ENCODE measurements at regions not wholly inside any gene's neighbourhood (a gene's known extent, or its start where the extent isn't known, plus 50 kb on each side); places are given as distances from the start of the nearest gene placed in this dataset.

DNA sequence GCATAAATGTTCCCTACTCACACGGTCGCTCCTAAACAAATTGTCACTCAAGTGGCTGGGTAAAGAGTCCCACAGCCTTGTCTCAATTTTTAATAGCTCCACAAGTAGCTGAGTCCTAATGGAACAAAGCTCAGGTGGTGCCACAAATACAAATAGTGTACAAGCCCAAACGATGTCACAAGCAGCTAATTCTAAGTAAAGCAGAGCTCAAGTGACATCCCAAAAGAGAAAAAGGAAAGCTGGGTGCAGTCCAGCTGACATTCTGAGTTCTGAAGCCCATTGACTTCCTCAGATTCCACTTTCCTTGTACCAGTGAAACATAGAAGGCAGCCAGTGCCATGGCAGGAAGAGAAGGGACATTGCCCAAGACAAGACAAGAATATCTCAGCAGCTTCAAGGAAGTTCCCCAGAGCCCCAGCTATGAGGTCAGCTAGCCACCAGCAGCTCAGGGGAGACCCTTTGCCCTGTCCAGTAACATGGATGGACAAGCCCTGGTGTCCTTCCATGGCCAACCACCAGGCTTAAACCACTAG lies 231.2 kb upstream of the SGCD start:
- no peak for DNase-seq

DNA sequence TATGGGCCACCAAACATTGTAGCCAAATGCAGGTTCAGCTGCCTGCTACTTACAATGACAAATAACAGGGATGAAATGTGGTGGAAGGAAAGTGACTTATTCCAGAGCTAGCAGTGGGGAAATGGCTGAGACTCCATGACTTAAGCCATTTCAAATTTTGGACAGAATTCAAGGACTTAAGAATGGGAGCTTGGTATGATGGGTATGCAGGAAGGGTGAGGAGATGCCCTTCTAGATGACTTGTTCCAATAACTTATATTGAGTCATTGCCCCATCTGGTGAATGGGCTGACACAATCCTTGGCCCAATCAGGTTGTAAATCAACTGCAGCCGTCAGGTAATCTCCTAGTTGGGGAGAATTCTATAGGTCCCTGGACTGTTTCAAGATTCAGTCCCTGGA lies 230.7 kb upstream of the SGCD start:
- no peak for DNase-seq

DNA sequence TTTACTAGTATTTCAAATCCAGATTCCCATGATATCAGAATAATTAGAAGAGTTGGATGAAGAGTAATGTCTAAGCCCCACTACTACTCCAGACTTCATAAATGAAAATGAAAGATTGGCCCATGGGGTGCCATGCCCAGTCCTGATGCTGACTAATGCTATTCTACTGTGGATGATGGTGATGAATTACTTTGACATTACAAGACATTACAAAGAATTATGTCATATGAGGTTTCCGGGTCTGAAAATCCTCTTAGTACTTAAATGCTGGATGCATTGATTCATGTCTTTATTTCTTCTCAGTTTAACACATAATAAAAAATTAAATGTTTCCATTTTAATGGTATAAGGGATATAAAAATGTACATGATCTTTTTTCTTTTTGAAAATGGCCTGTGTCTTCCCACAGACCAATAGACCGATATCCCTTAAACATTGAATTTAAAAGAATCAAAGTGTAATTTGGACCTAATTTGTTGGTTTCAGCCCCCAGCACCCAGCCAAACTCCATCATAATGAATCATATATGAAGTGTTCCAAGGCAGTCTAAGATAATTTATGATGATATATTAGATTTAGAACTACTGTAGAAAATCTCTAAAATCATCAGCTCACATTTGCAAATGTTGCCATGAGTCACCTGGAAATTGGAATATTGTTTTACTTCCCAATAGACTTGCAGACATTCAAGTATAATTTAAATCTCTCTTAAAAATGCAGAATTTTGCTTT lies 223.6 kb upstream of the SGCD start:
- no peak for DNase-seq

DNA sequence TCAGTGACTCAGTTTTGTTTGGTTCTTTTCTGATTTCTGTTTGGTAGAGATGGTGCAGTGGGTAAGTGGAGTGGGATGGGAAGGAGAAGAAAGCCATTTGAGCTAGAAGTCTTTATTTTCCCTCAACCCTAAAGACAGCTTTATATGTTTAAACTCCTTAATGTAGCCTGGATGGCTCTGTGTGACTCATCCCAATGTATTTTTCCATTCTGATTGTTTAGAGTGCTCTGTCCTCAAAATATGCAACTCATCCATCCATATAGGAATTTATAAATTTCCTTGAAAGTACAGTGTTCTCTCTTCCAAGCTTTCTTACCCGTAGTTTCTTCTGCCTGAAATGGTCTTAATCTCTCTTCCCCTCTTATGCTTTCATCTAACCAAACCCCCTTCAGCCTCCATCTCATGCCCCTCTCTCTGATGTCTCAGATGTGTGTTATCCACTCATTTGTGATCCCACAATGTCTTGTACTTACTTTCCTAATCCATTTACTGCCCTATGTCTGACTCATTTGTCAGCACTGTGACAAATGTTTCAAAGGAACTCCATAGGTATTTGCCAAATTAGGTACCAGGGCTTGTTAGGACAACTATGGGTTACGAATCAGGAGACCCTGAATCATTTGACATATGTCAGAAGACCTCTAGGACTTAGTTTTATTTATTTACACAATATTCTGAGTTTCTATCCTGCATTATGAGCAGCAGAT lies 217.5 kb upstream of the SGCD start:
- DNase-seq: no peak

DNA sequence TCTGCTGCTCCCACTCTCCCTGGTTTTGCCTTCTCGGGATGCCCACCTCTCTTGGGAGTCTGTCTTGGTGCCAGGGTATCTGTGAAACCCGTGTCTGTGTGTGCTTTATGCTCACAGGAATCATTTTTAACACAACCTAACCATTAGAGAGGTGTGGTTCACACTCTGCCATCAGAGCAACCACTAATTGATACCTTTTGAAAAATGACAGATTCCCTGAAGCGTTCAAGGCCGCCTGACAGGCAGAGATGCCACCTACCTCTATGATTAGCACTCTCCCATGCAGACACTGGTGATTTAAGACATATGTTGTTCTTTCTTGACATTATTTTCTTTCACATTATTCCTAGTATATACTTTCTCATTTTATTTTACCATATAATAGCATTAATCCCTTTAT lies 207.3 kb upstream of the SGCD start:
- DNase-seq: no peak

DNA sequence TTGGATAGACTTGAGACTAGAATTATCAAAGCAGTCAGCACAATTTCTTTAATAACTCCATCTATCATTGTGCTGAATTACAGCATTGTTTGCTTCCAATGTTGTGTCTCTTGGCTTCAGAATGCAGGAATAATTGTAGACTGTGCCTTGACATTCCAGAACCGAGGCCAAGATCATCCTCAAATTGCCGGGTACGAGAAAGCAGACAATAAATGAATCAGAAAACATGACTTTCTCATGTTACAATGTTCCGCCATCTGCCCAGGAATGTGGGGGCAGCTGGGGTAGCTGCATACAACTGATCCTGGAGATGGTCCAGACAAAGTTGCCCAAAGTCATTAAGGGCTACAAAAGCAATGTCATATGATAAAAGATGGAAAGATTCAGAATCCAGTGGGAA lies 206.2 kb upstream of the SGCD start:
- no peak for DNase-seq

DNA sequence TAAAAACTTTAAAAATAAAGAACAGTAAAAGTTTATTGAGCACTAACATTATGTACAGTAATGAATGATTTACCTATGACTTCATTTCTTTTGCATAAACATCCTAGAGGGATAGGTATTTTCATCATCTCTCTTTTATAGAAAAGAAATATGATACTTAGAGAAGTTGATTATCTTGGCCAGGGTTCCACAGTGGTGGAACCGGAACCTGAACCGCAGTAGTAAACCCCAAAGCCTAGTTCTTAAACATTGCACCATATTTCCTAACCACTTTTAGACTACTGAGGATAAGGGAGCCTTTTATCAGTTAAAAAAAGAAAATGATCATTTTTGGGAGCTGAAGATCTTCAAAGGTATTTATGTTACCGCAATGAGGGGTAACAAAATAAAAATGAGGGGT lies 205.7 kb upstream of the SGCD start:
- no peak for DNase-seq

DNA sequence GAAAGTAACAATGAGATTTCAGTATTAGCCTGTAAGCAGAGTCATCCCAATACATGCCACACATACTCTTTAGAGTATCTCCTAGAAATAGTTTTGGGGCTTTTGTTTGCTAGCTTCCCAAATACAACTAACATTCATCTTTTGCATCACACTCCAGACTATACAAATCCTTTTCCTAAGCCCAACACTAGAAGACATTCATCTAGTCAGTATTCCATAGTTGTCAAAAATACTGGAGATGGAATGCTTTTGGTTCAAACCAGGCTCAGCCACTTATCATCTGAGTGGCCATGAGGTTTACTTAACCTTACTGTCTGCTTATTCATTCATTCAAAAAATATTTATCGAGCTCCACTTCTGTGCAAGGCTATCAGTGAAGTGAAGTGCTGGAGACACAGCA lies 205.1 kb upstream of the SGCD start:
- no peak for DNase-seq

DNA sequence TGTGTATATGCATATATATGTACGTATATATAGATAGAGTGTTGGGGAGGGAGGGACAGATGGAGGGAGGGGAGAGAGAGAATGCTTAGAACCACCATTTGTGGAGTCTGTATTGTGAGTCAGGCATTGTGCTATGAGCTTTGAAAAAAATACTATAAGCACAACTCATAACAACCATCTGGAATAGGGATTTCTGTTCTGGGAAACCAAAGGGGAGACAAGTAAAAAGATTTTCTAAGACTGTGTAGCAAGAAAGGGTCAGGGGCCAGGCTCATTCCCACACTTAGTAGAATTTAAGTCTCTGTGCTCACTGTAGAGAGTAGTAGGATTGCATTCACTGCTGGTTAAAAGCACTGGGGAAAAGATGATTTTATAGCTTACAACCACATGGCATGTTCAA lies 202.3 kb upstream of the SGCD start:
- DNase-seq: no peak

DNA sequence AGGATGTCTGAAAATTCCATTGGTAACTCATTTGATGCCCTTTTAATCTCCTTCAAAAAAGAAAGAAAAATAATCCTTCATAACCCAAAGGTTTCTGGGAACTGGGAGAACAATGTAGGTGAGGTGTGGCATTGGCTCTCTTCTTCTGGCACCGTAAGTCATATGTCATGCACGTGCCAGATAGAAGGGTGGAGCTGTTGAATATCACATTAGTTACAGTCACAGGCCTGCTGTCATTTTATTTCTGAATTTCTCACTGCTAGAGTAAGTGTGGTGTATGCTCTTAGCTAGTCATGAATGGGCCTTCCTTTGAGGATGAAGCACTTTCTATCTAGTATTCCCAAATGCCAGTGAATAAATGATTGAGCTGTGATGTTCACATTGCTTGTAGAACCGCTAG lies 201.8 kb upstream of the SGCD start:
- DNase-seq: no peak

DNA sequence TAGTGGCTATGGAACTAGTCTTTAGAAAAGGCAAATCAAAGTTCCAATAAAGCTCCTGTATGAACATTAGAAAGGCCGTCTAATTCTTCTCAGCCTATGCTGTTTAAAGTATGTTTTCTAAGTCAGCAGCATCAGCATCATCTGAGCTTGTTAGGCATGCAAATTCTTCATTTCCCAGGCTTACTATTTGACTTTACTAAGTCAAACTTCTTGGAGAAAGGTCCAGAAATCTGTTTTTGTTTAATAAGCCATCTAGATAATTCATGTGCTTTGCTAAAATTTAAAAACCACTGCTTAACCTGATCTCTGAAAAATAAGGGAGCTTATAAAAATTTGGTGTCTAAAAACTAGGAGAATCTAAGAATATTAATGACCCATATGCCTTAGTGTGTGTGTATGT lies 200.2 kb upstream of the SGCD start:
- DNase-seq: no peak

DNA sequence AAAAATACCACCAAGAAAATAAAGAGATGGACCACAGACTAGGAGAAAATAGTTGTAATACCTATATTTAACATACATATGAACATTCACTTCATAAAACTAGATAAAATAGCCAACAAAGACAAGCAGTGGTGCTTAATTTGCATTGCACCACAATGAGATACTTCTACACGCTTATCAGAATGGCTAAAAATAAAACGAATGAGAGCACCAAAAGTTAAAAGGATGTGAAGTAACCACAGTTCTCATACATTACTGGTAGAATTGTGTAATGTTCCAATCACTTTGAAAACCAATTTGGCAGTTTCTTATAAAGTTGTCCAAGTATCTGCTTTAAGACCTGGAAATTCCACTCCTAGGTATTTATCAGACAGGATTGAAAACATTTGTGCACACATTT lies 198.9 kb upstream of the SGCD start:
- DNase-seq: no peak

DNA sequence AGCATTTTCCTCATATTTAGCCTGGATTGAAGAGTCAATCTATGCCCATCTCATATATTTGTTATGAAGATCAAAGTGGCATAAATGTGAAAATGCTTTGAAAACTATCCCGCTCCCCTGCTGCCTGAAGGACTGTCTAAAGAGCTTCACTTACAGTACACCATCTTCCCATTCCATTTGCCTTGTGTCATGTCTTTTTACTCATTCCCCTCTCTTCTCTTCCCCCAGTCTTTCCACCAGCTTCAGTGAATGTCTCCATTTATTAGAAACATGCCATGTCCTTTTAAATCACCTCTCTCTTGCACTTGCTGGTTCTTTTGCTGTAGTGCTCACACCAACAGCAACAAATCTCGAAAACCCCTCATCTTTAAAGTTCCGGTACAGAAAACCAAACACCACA lies 192.7 kb upstream of the SGCD start:
- DNase-seq: no peak

DNA sequence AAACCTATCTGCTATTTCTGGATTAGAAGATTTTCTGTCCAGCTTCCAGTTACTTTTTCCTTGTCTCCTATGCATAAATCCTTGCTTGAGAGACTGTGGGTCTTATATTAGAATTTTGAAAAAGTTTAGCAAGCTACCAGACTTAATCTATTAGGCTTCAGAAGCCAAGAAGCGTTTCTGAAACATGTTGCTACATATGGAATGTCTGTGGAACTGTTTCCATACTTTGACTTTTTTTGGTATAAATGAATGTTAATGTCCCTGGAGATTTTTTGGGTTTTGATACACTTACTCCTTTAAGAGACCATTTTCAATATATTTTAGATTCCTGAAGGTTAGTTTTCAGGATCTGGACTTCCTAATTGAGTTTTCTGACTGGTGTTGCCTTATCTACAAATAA lies 191.4 kb upstream of the SGCD start:
- no peak for DNase-seq

DNA sequence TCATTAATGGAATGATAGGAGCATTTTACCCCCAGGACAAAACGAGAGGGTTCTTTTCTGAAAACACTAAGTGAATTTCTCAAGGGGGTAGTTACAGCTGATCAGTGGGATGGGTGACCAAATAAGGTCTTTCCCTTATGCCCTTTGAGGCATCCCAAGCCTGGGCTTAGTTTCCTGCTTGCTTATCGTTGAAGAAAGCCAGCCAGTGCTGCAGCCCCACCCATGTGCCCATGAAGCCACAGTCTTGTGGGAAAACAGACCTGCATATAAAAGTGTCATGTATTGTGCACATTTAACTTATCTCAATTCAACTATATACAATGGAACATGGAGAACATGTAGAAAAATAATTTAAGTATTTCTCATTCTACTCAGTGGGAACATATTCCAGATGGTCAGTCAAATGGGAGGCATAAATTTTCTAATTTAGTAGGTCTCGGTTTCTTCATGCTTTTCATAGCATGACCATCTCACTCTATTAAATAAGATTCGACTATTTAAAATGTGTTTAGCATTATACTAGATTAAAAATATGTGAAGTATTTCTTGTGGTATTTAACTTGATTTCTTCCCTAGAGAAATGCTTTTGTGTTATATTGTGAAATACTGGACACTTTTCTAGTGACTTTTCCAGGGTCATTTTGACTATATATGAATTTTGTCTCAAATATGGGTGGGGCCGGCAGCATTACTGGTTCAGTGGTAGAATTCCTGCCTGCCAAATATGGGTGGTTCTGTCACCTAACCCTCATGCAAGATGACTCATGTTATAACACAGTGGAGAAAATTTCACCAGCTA lies 189.7 kb upstream of the SGCD start:
- DNase-seq: no peak

DNA sequence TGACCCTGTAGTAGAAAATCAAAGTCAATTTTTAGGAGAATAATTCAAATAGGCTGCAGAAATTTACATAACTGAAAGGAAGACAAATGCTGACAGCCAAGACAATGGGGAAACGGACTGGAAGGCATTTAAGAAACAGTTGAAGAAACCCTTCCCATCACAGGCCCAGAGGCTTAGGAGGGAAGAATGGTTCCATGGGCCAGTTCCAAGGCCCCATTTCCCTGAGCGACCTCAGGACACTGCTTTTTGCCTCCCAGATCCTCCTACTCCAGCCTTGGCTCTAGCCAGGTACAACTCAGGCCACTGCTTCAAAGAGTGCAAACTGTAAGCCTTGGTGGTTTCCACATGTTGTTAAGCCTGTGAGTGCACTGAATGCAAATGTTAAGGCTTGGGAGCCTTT lies 184.1 kb upstream of the SGCD start:
- DNase-seq: no peak

DNA sequence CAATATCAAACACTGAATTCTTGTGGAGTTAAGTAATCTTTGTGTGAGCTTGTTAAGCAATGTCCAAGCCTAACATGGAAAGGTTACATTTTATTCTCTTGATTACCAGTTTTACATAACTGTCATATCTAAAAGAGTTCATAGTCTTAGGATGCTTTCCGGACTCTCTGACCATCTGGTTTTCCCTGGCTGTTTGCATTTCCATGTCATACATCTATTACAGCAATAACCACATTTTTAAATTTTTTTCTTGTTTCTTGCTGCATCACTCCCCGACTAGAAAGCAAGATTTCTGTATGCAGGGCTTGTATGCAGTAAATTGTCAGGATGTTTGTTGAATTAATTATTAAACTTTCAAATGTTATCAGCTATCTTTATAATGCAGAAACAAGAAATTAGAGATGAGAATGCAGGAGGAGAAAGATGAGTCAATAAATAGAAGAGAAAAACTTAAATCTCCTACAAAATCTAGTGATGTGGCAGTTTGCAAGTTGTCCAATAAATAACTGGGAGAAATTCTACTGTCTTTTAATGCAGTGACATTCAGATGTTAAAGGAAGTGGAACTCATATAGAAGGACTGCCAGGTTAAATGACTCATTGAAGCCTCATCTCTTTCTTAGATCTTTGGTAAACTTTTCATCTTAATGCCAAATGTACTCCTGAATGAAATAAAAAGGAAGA lies 179.6 kb upstream of the SGCD start:
- no peak for DNase-seq

DNA sequence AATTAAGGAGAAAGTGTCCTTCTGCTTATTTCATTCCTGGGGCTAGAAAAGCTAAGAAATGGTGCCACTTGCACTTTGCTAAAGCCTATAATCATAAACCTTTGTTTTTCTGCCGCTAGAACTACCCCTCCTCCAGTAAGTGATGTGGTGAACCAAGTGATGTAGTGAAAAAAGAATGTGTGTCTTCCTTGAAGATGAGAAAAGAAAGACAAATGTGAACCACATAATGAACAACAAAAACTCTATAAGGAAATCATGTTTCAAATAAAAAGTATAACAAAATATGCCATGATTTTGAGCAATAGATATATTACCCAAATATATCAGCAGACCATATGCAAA lies 179.0 kb upstream of the SGCD start:
- no peak for DNase-seq

DNA sequence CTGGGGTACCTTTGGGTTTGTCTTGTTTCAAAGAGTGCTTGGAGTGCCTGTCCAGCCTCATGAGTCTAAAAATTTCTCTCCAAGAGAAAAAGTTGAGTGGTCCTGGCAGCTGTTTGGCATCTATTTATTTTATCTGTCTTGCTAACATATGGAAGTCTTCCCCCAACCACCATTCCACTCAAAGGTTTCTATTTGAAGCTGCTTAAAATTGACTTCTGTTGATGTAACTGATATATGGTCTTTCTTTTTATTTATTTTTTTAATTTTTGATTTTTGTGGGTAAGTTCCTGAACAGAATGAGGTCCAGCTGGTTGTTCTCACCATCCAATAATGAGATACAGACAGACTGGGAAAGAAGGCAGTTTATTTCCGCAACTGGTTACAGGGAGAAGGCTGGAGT lies 178.7 kb upstream of the SGCD start:
- no peak for DNase-seq

DNA sequence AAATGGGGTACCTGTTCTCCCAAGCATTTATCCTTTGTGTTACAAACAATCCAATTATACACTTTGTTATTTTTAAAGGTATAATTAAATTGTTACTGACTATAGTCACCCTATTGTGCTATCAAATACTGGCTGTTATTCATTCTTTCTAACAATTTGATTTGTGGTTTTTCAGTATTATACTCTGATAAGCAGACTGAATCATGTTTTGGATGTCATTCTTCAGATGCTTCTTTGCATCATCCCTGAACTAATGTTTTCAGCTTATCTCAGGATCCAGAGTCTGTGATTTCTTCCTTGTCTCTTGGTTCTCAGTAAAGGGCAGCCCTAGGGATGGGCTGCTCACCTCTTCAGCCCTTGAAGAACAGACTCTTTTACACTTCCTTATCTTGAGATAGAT lies 177.8 kb upstream of the SGCD start:
- no peak for DNase-seq

DNA sequence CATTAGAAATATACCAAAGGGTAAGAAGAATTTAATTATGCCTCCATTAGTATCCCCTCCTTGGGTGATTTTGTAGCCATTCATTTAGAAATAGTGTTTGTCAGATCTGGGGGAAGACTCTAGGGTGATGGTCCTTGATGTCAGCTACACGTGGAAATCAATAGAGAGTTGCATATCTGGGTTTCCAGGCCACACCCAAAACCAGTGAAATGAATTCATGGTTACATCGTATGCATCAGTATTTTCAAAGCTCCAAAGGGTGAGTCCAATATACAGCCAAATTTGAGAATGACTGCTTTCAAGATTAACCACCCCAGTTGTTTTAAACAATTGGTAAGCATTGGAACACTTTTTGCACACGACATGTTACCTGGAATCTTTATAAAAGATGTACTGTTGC lies 173.4 kb upstream of the SGCD start:
- DNase-seq: no peak

DNA sequence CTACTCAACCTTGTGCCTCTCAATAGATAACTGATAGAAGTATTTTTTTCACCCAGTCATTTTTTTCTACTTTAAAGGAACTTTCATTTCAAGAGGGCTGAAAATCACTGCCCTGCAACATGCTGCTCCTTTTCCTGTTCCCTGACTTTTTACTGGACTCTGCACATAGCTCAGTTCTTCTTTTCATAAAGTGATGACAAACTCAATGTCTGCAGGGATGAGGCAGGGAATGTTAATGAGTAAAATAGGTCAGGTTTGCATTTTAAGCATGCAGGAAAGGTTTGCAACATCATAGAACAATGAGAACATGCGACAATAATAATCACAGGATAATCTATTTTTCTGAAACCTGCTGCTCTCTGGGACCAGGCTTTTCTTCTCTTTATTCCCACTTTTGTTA lies 172.2 kb upstream of the SGCD start:
- DNase-seq: no peak

DNA sequence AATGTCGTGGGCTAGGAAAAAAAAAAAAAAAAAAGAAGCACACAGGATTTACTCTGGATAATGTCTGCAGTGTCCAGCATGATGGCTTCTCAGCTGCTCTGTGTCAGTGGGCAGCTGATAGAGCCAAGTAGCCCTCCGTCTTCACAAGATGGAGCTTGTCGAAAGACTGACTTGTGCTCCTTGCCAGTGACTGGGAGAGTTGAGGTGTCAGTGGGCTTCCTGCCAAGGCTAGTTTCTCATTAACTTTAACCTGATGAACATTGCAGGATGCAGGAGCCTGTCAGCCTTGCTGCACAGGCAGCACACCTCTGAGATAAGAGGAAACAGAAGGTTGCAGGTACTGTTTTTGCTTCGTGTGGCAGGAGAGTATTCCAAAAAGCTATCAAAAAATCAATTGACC lies 171.4 kb upstream of the SGCD start:
- DNase-seq: no peak

DNA sequence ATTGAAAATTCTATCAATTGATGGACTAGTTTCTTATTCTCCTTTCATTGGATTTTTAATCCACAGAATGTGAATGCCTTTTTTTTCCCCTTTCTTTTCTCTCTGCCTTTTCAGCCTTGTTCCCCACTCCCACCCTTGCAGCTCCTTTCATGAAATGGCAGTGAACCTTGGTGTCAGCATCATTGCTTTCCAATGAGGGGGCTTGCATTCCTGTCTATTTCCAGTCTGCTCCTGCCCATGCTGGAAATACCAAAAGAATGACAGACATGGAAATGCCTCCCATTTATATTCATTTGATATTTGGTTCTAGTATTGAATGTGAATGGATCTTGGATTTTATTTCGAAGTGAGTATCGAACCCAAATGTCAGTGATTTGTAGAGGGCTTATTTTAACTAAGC lies 162.7 kb upstream of the SGCD start:
- no peak for DNase-seq
